IMR-90 (cell line): ENCODE measurements at regions not wholly inside any gene's neighbourhood (a gene's known extent, or its start where the extent isn't known, plus 50 kb on each side); places are given as distances from the start of the nearest gene placed in this dataset.
A peak's percentile ranks its signal among the peaks of the same experiment; 100 is the strongest.

Experiments used
- ATAC-seq: fragments of 200-7000 bp; cut with Tn5 transposase; 2 replicates; pipeline ENCODE4 v1.9.1; 2020; ENCODE audit warnings: low read depth, mild to moderate bottlenecking, moderate library complexity
- BruUV-seq: library from RNA; stranded (reverse); fragments of 400-500 nt; replicated peaks from 2 replicates; lab custom pipeline; 2021; lab: Mats Ljungman, UMichigan
- CTCF ChIA-PET: fragments of 300-600 bp; formaldehyde crosslinking; extraction: SDS; loops from one replicate; lab custom pipeline; 2021; ENCODE audit warnings: antibody characterized with exemption; lab: Yijun Ruan, JAX
- POLR2A ChIA-PET: fragments of 300-600 bp; sonication (Branson Sonifier 250); formaldehyde crosslinking; loops from one replicate; lab custom pipeline; 2022; ENCODE audit warnings: antibody characterized with exemption; ENCODE audit not compliant: unreplicated experiment; lab: Charles Lee
- DNase-seq: peaks from one replicate; pipeline ENCODE4 v3.0.0; 2013
- H2AFZ ChIP-seq: replicated peaks from 2 replicates; pipeline ENCODE3; 2013; ENCODE audit warnings: low read length, mild to moderate bottlenecking; ENCODE audit not compliant: poor library complexity
- H2AK5ac ChIP-seq: 2 replicates; pipeline ENCODE4 v1.6.1; 2013; ENCODE audit warnings: low read depth, low read length, inconsistent platforms
- H2AK9ac ChIP-seq: replicated peaks from 2 replicates; pipeline ENCODE3; 2013; ENCODE audit warnings: mild to moderate bottlenecking, low read depth, low read length, moderate library complexity; ENCODE audit not compliant: poor library complexity
- H2BK120ac ChIP-seq: 2 replicates; pipeline ENCODE4 v1.6.1; 2013; ENCODE audit warnings: low read depth, low read length, inconsistent platforms
- H2BK15ac ChIP-seq: 3 replicates; pipeline ENCODE4 v1.6.1; 2013; ENCODE audit warnings: low read depth, low read length, inconsistent platforms
- H2BK20ac ChIP-seq: 2 replicates; pipeline ENCODE4 v1.6.1; 2013; ENCODE audit warnings: low read depth, mild to moderate bottlenecking, inconsistent platforms, low read length, moderate library complexity
- H2BK5ac ChIP-seq: 2 replicates; pipeline ENCODE4 v1.6.1; 2013; ENCODE audit warnings: mild to moderate bottlenecking, low read depth, low read length, inconsistent platforms; ENCODE audit not compliant: poor library complexity, severe bottlenecking
- H3K14ac ChIP-seq: replicated peaks from 2 replicates; pipeline ENCODE4 v1.6.1; 2013; ENCODE audit warnings: low read depth, low read length, inconsistent platforms
- H3K18ac ChIP-seq: 2 replicates; pipeline ENCODE4 v1.6.1; 2013; ENCODE audit warnings: low read depth, low read length, control low read depth
- H3K23ac ChIP-seq: 2 replicates; pipeline ENCODE4 v1.6.1; 2013; ENCODE audit warnings: low read depth, low read length, inconsistent platforms
- H3K27ac ChIP-seq: 2 replicates; pipeline ENCODE4 v1.5.1; 2013; ENCODE audit warnings: mild to moderate bottlenecking, control low read depth, low read length; ENCODE audit not compliant: insufficient read depth
- H3K27me3 ChIP-seq: 2 replicates; pipeline ENCODE4 v1.6.1; 2013; ENCODE audit warnings: low read length; ENCODE audit not compliant: control insufficient read depth, insufficient read depth
- H3K36me3 ChIP-seq: 2 replicates; pipeline ENCODE4 v1.6.1; 2013; ENCODE audit warnings: low read length, mixed read lengths; ENCODE audit not compliant: control insufficient read depth, insufficient read depth
- H3K4ac ChIP-seq: 2 replicates; pipeline ENCODE4 v1.6.1; 2013; ENCODE audit warnings: low read depth, low read length, inconsistent platforms
- H3K4me1 ChIP-seq: 2 replicates; pipeline ENCODE4 v1.6.1; 2013; ENCODE audit warnings: low read length, mixed read lengths; ENCODE audit not compliant: control insufficient read depth, insufficient read depth
- H3K4me2 ChIP-seq: 2 replicates; pipeline ENCODE4 v1.6.1; 2013; ENCODE audit warnings: low read depth, mild to moderate bottlenecking, control low read depth, low read length, moderate library complexity
- H3K4me3 ChIP-seq: 2 replicates; pipeline ENCODE4 v1.5.1; 2013; ENCODE audit warnings: low read depth, mild to moderate bottlenecking, control low read depth, low read length, moderate library complexity; ENCODE audit not compliant: insufficient read depth
- H3K56ac ChIP-seq: 2 replicates; pipeline ENCODE4 v1.6.1; 2013; ENCODE audit warnings: low read length, inconsistent platforms; ENCODE audit not compliant: insufficient read depth; ENCODE audit errors: extremely low read depth
- H3K79me1 ChIP-seq, 2 experiments: 2 replicates each; pipeline ENCODE4 v1.6.1; 2013; ENCODE audit warnings: low read length in 2 of 2, inconsistent platforms in 1 of 2, low read depth in 1 of 2
- H3K9ac ChIP-seq: 2 replicates; pipeline ENCODE4 v1.6.1; 2013; ENCODE audit warnings: low read depth, low read length, control low read depth
- H3K9me1 ChIP-seq: 2 replicates; pipeline ENCODE4 v1.6.1; 2013; ENCODE audit warnings: low read length, inconsistent platforms; ENCODE audit not compliant: insufficient read depth
- H3K9me3 ChIP-seq: 2 replicates; pipeline ENCODE4 v1.6.1; 2013; ENCODE audit warnings: low read length; ENCODE audit not compliant: control insufficient read depth, insufficient read depth
- H4K20me1 ChIP-seq: 2 replicates; pipeline ENCODE4 v1.6.1; 2013; ENCODE audit warnings: low read length, inconsistent platforms; ENCODE audit not compliant: insufficient read depth
- H4K5ac ChIP-seq: 2 replicates; pipeline ENCODE4 v1.6.1; 2013; ENCODE audit warnings: mild to moderate bottlenecking, low read depth, low read length, control low read depth
- H4K8ac ChIP-seq, 2 experiments: 2 replicates each; pipeline ENCODE4 v1.6.1; 2013; ENCODE audit warnings: low read depth in 2 of 2, low read length in 2 of 2, control low read depth in 1 of 2, inconsistent platforms in 1 of 2
- H4K91ac ChIP-seq: 2 replicates; pipeline ENCODE4 v1.6.1; 2013; ENCODE audit warnings: low read depth, low read length, inconsistent platforms; ENCODE audit not compliant: insufficient read depth
- MAZ ChIP-seq: IDR thresholded peaks from 2 replicates; pipeline ENCODE4 v1.6.1; 2012; ENCODE audit warnings: low read depth, mild to moderate bottlenecking, low read length, improper control_type of control experiment, moderate library complexity, borderline replicate concordance
- WGBS, 2 experiments: methylation state at CpG; one replicate each; pipeline versions ENCODE4 v1.1.5 to v1.1.7; 2013; ENCODE audit warnings: missing lambda C conversion rate in 2 of 2; ENCODE audit not compliant: insufficient read length in 1 of 2; ENCODE audit errors: extremely low coverage in 2 of 2; 5-methylcytosine and 5-hydroxymethylcytosine counted together
- dilution Hi-C: fragments of 300-500 bp; cut with HindIII; formaldehyde crosslinking; loops from one replicate; pipeline ENCODE4 v1.14.3; 2018; ENCODE audit warnings: low sequenced_read_pairs; ENCODE audit not compliant: unreplicated experiment
- in situ Hi-C: fragments of 300-500 bp; cut with MboI; formaldehyde crosslinking; loops from 3 replicates; pipeline ENCODE4 v1.14.3; 2019; ENCODE audit warnings: low sequenced_read_pairs, inconsistent platforms, mixed read lengths
- intact Hi-C: fragments of 100-400 bp; cut with micrococcal nuclease; formaldehyde crosslinking; loops from 2 replicates; pipeline ENCODE4 v1.10.0; 2022

DNA sequence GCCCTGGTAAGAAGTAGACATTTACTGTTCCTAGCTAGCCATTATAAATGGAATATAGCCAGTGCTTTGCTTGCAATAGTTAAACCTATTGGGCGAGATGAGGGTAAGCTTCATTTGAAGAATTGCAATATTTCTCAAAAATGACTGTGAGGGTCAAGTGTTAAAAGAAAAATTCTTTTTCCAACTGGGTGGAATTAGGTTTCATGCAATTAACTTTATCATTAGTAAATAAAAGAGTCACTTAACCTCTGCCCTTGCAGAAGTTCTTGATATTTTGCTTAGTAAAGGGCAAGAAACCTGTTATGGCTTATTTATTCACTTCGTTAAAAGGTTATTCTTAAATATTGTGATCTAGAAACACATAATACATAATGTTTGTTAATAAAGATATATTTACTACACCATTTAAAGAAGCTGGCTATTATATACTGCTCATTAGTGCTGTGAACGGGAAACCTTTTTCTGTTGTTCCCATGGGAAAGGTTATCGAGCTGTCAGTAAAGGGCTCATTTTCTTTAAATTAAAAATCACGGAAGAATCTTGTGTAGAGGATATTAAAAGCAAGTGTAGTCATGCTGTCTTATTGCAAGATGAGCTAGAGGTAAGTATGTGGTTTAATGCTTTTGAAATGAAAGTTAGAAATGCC, 370.5 kb downstream of the CSNK1G3 start:
- H2BK120ac ChIP-seq = no peak overlapping the region
- H3K27me3 ChIP-seq = no peaks in the 10 kb centered on the region
- ChIA-PET POLR2A (no interaction called here), CTCF (interaction anchor here (0.7 kb wide), 1 partner anchor 14 kb away, joined by 3 read pairs; no protein-coding TSS in a partner anchor)
- no peak overlapping the region for H4K91ac ChIP-seq
- peaks cover 3% of the 10 kb centered on the region; the same call in 1 of the 2 replicates for H3K4me1 ChIP-seq
- in situ Hi-C loops = no loop called here
- no peak overlapping the region for H3K4ac ChIP-seq
- no peaks in the 10 kb centered on the region for H3K9me3 ChIP-seq
- H4K8ac ChIP-seq = no peak overlapping the region
- no peaks in the 10 kb centered on the region for H3K79me1 ChIP-seq
- H3K18ac ChIP-seq = no peak overlapping the region
- no peak overlapping the region for H3K4me3 ChIP-seq
- dilution Hi-C loops = no loop called here
- no peak overlapping the region for H2BK5ac ChIP-seq
- H3K14ac ChIP-seq = no peak overlapping the region
- no peak overlapping the region for H3K23ac ChIP-seq
- no peak overlapping the region for H2AFZ ChIP-seq
- no peaks in the 10 kb centered on the region for H4K20me1 ChIP-seq
- no peak overlapping the region for H3K27ac ChIP-seq
- no peak overlapping the region for H3K9ac ChIP-seq
- no peak overlapping the region for H2BK15ac ChIP-seq
- H4K5ac ChIP-seq = no peak overlapping the region
- no peak for TF ChIP-seq MAZ
- no peak overlapping the region for H2BK20ac ChIP-seq
- H2AK9ac ChIP-seq = no peak overlapping the region
- no TSS peak for BruUV-seq
- H3K56ac ChIP-seq = no peak overlapping the region
- peak overlapping the region; percentile 65 for H3K4me2 ChIP-seq
- H3K9me1 ChIP-seq = no peaks in the 10 kb centered on the region
- intact Hi-C loops = no loop called here
- DNase-seq (no peak), ATAC-seq (peak; percentile 24; the same call in 1 of the 2 replicates)
- no CpG with 5 or more reads among the region's 5 CpGs for WGBS, 2 experiments
- no peaks in the 10 kb centered on the region for H3K36me3 ChIP-seq
- no peak overlapping the region for H2AK5ac ChIP-seq
